Neural progenitor cell (in vitro differentiated cells): ENCODE measurements at regions not wholly inside any gene's neighbourhood (a gene's known extent, or its start where the extent isn't known, plus 50 kb on each side); places are given as distances from the start of the nearest gene placed in this dataset.

ENCODE experiments used
- DNase-seq: peaks from one replicate; pipeline ENCODE4 v3.0.0-alpha.2; 2016; ENCODE audit warnings: low spot score
- H2AFZ ChIP-seq: fragments of 200-600 bp; sonication (generic); replicated peaks from 2 replicates; pipeline ENCODE4 v1.6.1; 2016; ENCODE audit warnings: antibody characterized with exemption
- H3F3A ChIP-seq: fragments of 200-600 bp; sonication (generic); 2 replicates; pipeline ENCODE4 v1.6.1; 2016; ENCODE audit warnings: antibody characterized with exemption, low read depth
- H3K27ac ChIP-seq: fragments of 200-600 bp; sonication (generic); 2 replicates; pipeline ENCODE4 v1.5.1; 2016; ENCODE audit warnings: mild to moderate bottlenecking
- H3K27me3 ChIP-seq: fragments of 200-600 bp; sonication (generic); 2 replicates; pipeline ENCODE4 v1.6.1; 2016; ENCODE audit warnings: mild to moderate bottlenecking, moderate library complexity
- H3K36me3 ChIP-seq: fragments of 200-600 bp; sonication (generic); 2 replicates; pipeline ENCODE4 v1.5.1; 2016
- H3K4me1 ChIP-seq: fragments of 200-600 bp; sonication (generic); 2 replicates; pipeline ENCODE4 v1.6.1; 2016; ENCODE audit warnings: mixed run types
- H3K4me2 ChIP-seq: fragments of 200-600 bp; sonication (generic); 2 replicates; pipeline ENCODE4 v1.6.1; 2016
- H3K4me3 ChIP-seq: fragments of 200-600 bp; sonication (generic); 2 replicates; pipeline ENCODE4 v1.5.1; 2016
- H3K79me2 ChIP-seq: fragments of 200-600 bp; sonication (generic); 2 replicates; pipeline ENCODE4 v1.6.1; 2016; ENCODE audit warnings: low read depth
- H3K9ac ChIP-seq: fragments of 200-600 bp; sonication (generic); 2 replicates; pipeline ENCODE4 v1.6.1; 2016
- H3K9me3 ChIP-seq: fragments of 200-600 bp; sonication (generic); 2 replicates; pipeline ENCODE4 v1.5.1; 2016; ENCODE audit warnings: low read depth
- H4K20me1 ChIP-seq: fragments of 200-600 bp; sonication (generic); 2 replicates; pipeline ENCODE4 v1.6.1; 2016; ENCODE audit warnings: low read depth
- H3K27ac Mint-ChIP-seq: 3 replicates; pipeline ENCODE4 v1.8.0; 2021; ENCODE audit warnings: mixed read lengths
- H3K27me3 Mint-ChIP-seq: 2 replicates; pipeline ENCODE4 v1.8.0; 2022; ENCODE audit warnings: low read depth, mild to moderate bottlenecking, inconsistent platforms, moderate library complexity, mixed read lengths; ENCODE audit not compliant: insufficient read depth
- H3K36me3 Mint-ChIP-seq: 3 replicates; pipeline ENCODE4 v1.8.0; 2021; ENCODE audit warnings: mixed read lengths
- H3K4me1 Mint-ChIP-seq: 3 replicates; pipeline ENCODE4 v1.8.0; 2021; ENCODE audit warnings: mixed read lengths
- H3K4me3 Mint-ChIP-seq: 3 replicates; pipeline ENCODE4 v1.8.0; 2021; ENCODE audit warnings: mild to moderate bottlenecking, moderate library complexity, mixed read lengths
- H3K9me3 Mint-ChIP-seq: 3 replicates; pipeline ENCODE4 v1.8.0; 2020; ENCODE audit warnings: mixed read lengths
- EZH2 ChIP-seq: fragments of 200-600 bp; sonication (generic); IDR thresholded peaks from 2 replicates; pipeline ENCODE4 v1.6.1; 2017; ENCODE audit warnings: antibody characterized with exemption, mild to moderate bottlenecking, moderate library complexity
- EZH2phosphoT487 ChIP-seq: fragments of 200-600 bp; sonication (generic); IDR thresholded peaks from 2 replicates; pipeline ENCODE4 v1.6.1; 2017; ENCODE audit warnings: antibody characterized with exemption
- TF ChIP-seq, protein P1 (sequence below): fragments of 200-600 bp; sonication (generic); IDR thresholded peaks from 2 replicates; pipeline ENCODE4 v1.5.1; 2017; ENCODE audit warnings: antibody characterized with exemption, mild to moderate bottlenecking

DNA sequence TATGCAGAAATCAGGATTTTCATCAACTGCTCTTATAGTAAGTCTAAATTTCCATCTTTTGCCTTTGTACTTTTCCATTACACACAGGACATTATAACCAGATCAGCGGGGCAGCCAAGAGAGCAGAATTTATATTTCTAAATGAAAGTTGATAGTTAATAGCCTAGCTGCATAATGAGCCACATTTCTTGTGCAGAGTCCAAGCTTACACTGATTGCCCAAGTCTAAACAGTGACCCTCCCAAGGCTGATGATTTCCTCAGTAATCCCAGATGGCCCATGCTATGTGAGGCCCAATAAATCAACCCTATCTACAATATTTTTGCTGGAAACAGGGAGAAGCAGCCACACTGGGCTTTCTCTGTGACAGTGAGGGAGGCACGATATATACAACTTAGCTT is 475.8 kb upstream of the KCNMB2 start:
- H3K4me3 Mint-ChIP-seq, result no peak overlapping the region
- H3K36me3 Mint-ChIP-seq, result no peaks in the 10 kb centered on the region
- no peak for DNase-seq
- no peak overlapping the region for H3K9ac ChIP-seq
- peaks cover 2% of the 10 kb centered on the region for H3K4me1 Mint-ChIP-seq
- no peaks in the 10 kb centered on the region for H4K20me1 ChIP-seq
- H3K36me3 ChIP-seq, result no peaks in the 10 kb centered on the region
- no peak overlapping the region for H3K27ac ChIP-seq
- H3F3A ChIP-seq, result no peaks in the 10 kb centered on the region
- H2AFZ ChIP-seq, result no peak overlapping the region
- H3K79me2 ChIP-seq, result no peaks in the 10 kb centered on the region
- H3K9me3 Mint-ChIP-seq, result peaks cover 2% of the 10 kb centered on the region
- TF ChIP-seq, protein P1, sequence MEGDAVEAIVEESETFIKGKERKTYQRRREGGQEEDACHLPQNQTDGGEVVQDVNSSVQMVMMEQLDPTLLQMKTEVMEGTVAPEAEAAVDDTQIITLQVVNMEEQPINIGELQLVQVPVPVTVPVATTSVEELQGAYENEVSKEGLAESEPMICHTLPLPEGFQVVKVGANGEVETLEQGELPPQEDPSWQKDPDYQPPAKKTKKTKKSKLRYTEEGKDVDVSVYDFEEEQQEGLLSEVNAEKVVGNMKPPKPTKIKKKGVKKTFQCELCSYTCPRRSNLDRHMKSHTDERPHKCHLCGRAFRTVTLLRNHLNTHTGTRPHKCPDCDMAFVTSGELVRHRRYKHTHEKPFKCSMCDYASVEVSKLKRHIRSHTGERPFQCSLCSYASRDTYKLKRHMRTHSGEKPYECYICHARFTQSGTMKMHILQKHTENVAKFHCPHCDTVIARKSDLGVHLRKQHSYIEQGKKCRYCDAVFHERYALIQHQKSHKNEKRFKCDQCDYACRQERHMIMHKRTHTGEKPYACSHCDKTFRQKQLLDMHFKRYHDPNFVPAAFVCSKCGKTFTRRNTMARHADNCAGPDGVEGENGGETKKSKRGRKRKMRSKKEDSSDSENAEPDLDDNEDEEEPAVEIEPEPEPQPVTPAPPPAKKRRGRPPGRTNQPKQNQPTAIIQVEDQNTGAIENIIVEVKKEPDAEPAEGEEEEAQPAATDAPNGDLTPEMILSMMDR, result no peak
- TF ChIP-seq EZH2, result no peak
- TF ChIP-seq EZH2phosphoT487, result no peak
- H3K9me3 ChIP-seq, result no peaks in the 10 kb centered on the region
- no peak overlapping the region for H3K4me3 ChIP-seq
- no peaks in the 10 kb centered on the region for H3K27me3 ChIP-seq
- no peaks in the 10 kb centered on the region for H3K27me3 Mint-ChIP-seq
- no peak overlapping the region for H3K27ac Mint-ChIP-seq
- H3K4me2 ChIP-seq, result no peak overlapping the region
- H3K4me1 ChIP-seq, result no peaks in the 10 kb centered on the region

DNA sequence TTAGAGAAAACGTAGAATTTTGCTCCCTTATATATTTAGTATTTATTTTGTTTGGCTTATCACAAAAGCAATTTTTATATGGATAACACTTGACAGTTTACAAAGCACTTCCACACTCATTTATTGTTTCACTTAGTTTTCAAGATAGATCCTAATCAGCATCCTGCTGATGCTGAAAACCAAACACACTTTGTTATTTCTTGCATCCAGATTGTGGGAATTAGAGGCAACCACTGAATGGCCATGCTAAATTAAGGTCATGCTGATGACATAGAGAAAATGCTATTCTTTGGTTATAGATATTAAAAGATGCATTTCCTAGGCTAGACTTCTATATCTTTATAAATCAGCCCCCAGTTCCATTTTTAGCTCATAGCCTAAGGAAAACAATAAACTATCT is 474.1 kb upstream of the KCNMB2 start:
- no peak overlapping the region for H3K4me2 ChIP-seq
- H3K4me3 Mint-ChIP-seq, result no peak overlapping the region
- TF ChIP-seq EZH2phosphoT487, result no peak
- no peak for DNase-seq
- H3K27ac Mint-ChIP-seq, result no peak overlapping the region
- no peaks in the 10 kb centered on the region for H3K9me3 ChIP-seq
- no peaks in the 10 kb centered on the region for H3K27me3 ChIP-seq
- H3K36me3 ChIP-seq, result no peaks in the 10 kb centered on the region
- no peaks in the 10 kb centered on the region for H4K20me1 ChIP-seq
- H3K36me3 Mint-ChIP-seq, result no peaks in the 10 kb centered on the region
- no peaks in the 10 kb centered on the region for H3K4me1 Mint-ChIP-seq
- H2AFZ ChIP-seq, result no peak overlapping the region
- H3K27me3 Mint-ChIP-seq, result no peaks in the 10 kb centered on the region
- H3K27ac ChIP-seq, result no peak overlapping the region
- no peak overlapping the region for H3K9ac ChIP-seq
- no peak overlapping the region for H3K4me3 ChIP-seq
- peaks cover 5% of the 10 kb centered on the region for H3K9me3 Mint-ChIP-seq
- H3K79me2 ChIP-seq, result no peaks in the 10 kb centered on the region
- H3F3A ChIP-seq, result no peaks in the 10 kb centered on the region
- peaks cover 3% of the 10 kb centered on the region for H3K4me1 ChIP-seq

GRCh38 chr3:178063461-178063860 is 472.8 kb upstream of the KCNMB2 start:
- Histone ChIP-seq H3K4me3 (no peak overlapping the region), H4K20me1 (no peaks in the 10 kb centered on the region), H3K9ac (no peak overlapping the region), H3K27ac (no peak overlapping the region), H3K4me1 (peaks cover 3% of the 10 kb centered on the region), H3K27me3 (no peaks in the 10 kb centered on the region), H3K4me2 (no peak overlapping the region), H3K79me2 (no peaks in the 10 kb centered on the region), H3F3A (no peaks in the 10 kb centered on the region), H3K36me3 (no peaks in the 10 kb centered on the region), H2AFZ (no peak overlapping the region), H3K9me3 (no peaks in the 10 kb centered on the region)
- no peaks in the 10 kb centered on the region for H3K27me3 Mint-ChIP-seq
- no peak for TF ChIP-seq EZH2
- H3K4me1 Mint-ChIP-seq, result no peaks in the 10 kb centered on the region
- DNase-seq, result no peak
- no peaks in the 10 kb centered on the region for H3K36me3 Mint-ChIP-seq
- H3K27ac Mint-ChIP-seq, result no peak overlapping the region
- H3K9me3 Mint-ChIP-seq, result peaks cover 5% of the 10 kb centered on the region
- H3K4me3 Mint-ChIP-seq, result no peak overlapping the region

GRCh38 chr3:178067721-178068120 is 468.5 kb upstream of the KCNMB2 start:
- Mint-ChIP-seq H3K4me3 (no peak overlapping the region), H3K27ac (no peak overlapping the region), H3K36me3 (no peaks in the 10 kb centered on the region), H3K9me3 (peaks cover 7% of the 10 kb centered on the region), H3K27me3 (peaks cover 6% of the 10 kb centered on the region), H3K4me1 (peaks cover 16% of the 10 kb centered on the region)
- no peak overlapping the region for H3K27ac ChIP-seq
- H2AFZ ChIP-seq, result no peak overlapping the region
- no peaks in the 10 kb centered on the region for H3F3A ChIP-seq
- TF ChIP-seq, protein P1, result no peak
- TF ChIP-seq EZH2phosphoT487 (no peak), EZH2 (no peak)
- no peak overlapping the region for H3K4me3 ChIP-seq
- no peaks in the 10 kb centered on the region for H4K20me1 ChIP-seq
- no peaks in the 10 kb centered on the region for H3K36me3 ChIP-seq
- no peaks in the 10 kb centered on the region for H3K27me3 ChIP-seq
- H3K4me2 ChIP-seq, result no peak overlapping the region
- H3K9ac ChIP-seq, result no peak overlapping the region
- peaks cover 8% of the 10 kb centered on the region for H3K4me1 ChIP-seq
- DNase-seq, result no peak
- no peaks in the 10 kb centered on the region for H3K79me2 ChIP-seq
- H3K9me3 ChIP-seq, result no peaks in the 10 kb centered on the region
